ENCODE measurements at regions not wholly inside any gene's neighbourhood (a gene's known extent, or its start where the extent isn't known, plus 50 kb on each side); places are given as distances from the start of the nearest gene placed in this dataset.

DNA sequence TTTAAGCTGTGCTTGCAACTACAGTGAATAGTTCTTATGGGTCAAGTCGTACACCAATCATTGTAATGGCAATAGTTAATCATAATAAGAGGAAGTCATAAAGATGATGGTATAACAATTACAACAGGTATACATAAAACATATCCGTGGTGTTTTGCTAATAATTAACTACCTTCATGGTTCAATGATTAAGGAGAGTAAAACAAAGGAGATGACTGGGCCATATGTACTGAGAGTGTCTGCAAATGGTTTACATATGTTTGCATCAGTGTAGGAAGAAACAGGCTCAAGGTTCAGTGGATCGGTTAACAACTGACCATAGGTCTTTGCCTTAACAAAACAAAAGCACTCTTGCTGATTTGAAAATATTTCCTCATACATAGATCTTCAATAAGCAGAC, 253.0 kb downstream of the COX7B2 start (continued):
- TF ChIP-seq, protein P1, sequence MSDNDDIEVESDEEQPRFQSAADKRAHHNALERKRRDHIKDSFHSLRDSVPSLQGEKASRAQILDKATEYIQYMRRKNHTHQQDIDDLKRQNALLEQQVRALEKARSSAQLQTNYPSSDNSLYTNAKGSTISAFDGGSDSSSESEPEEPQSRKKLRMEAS (IDR thresholded peaks at IDR 0.05) = no peak
- no peak for TF ChIP-seq RBBP5 (IDR thresholded peaks at IDR 0.05; ENCODE audit: borderline replicate concordance, low read depth, low read length)
- TF ChIP-seq SIN3A (conservative IDR thresholded peaks at IDR 0.05 in 1 of 2, IDR thresholded peaks at IDR 0.05 in 1 of 2; ENCODE audit: low read depth in 1 of 2, low read length in 2 of 2) = no peak
- TF ChIP-seq SUZ12 (IDR thresholded peaks at IDR 0.05; ENCODE audit: low read length) = no peak
- no peak for TF ChIP-seq NRF1 (IDR thresholded peaks at IDR 0.05; ENCODE audit: low read depth, low read length)
